ENCODE measurements at regions not wholly inside any gene's neighbourhood (a gene's known extent, or its start where the extent isn't known, plus 50 kb on each side); places are given as distances from the start of the nearest gene placed in this dataset.

DNA sequence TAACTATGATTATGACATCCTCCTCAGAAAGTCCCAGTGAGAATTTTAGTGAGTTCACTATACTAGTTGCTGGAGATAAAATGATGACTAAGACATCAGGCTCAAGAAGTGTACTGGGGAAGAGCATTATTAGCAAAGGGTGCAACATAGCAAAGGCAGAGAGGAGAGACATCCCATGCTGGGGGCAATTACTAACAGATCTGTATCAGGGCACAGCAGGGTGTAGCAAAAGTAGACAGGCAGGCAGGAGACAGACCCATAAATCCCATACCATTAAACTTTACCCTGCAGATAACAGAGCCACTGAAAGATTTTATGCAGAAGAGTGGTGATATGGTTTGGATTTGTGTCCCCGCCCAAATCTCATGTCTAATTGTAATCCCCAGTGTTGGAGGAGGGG lies 161.7 kb downstream of the SP3 start:
- no peak for TF ChIP-seq EP300 (IDR thresholded peaks at IDR 0.05)
- TF ChIP-seq RFX5 (IDR thresholded peaks at IDR 0.05) = no peak

Data from A549 (cell line).